ENCODE measurements at regions not wholly inside any gene's neighbourhood (a gene's known extent, or its start where the extent isn't known, plus 50 kb on each side); places are given as distances from the start of the nearest gene placed in this dataset.
"Not testable (repeated sequence)": the region's sequence is repeated elsewhere in the genome, so short reads cannot be mapped to it uniquely, and the experiment has no call there.

- FAIRE-seq (no peak), DNase-seq (ENCODE audit: extremely low spot score, insufficient read length, low read depth) (no peak)
These were observed 491.5 kb downstream of the NYAP2 start for GRCh38 chr2:225891013-225891412.

- FAIRE-seq (no peak), DNase-seq (ENCODE audit: extremely low spot score, insufficient read length, low read depth) (no peak)
These were observed 489.9 kb downstream of the NYAP2 start for GRCh38 chr2:225889452-225889851.

GRCh38 chr2:225867071-225867470 lies 467.6 kb downstream of the NYAP2 start:
- no peak for DNase-seq (ENCODE audit: extremely low spot score, insufficient read length, low read depth)
- FAIRE-seq: no peak

- FAIRE-seq (no peak), DNase-seq (ENCODE audit: extremely low spot score, insufficient read length, low read depth) (no peak)
These were observed 466.0 kb downstream of the NYAP2 start for GRCh38 chr2:225865468-225865867.

- DNase-seq (ENCODE audit: extremely low spot score, insufficient read length, low read depth): no peak
- FAIRE-seq: no peak
These were observed 464.9 kb downstream of the NYAP2 start for GRCh38 chr2:225864394-225864793.

GRCh38 chr2:225842939-225843338 lies 443.4 kb downstream of the NYAP2 start:
- FAIRE-seq: no peak
- DNase-seq (ENCODE audit: extremely low spot score, insufficient read length, low read depth): no peak

- DNase-seq (ENCODE audit: extremely low spot score, insufficient read length, low read depth) (no peak), FAIRE-seq (no peak)
These were observed 441.8 kb downstream of the NYAP2 start for GRCh38 chr2:225841314-225841713.

GRCh38 chr2:225837328-225837727 lies 437.8 kb downstream of the NYAP2 start:
- DNase-seq (ENCODE audit: extremely low spot score, insufficient read length, low read depth) (no peak), FAIRE-seq (no peak)

GRCh38 chr2:225824748-225825449 lies 425.4 kb downstream of the NYAP2 start:
- no peak for FAIRE-seq
- DNase-seq (ENCODE audit: extremely low spot score, insufficient read length, low read depth): no peak

GRCh38 chr2:225821351-225821750 lies 421.8 kb downstream of the NYAP2 start:
- DNase-seq (ENCODE audit: extremely low spot score, insufficient read length, low read depth) (no peak), FAIRE-seq (no peak)

GRCh38 chr2:225820826-225821225 lies 421.3 kb downstream of the NYAP2 start:
- FAIRE-seq: no peak
- DNase-seq (ENCODE audit: extremely low spot score, insufficient read length, low read depth): no peak

- DNase-seq (ENCODE audit: extremely low spot score, insufficient read length, low read depth) (no peak), FAIRE-seq (no peak)
These were observed 415.0 kb downstream of the NYAP2 start for GRCh38 chr2:225814554-225814953.

- FAIRE-seq (no peak), DNase-seq (ENCODE audit: extremely low spot score, insufficient read length, low read depth) (no peak)
These were observed 406.6 kb downstream of the NYAP2 start for GRCh38 chr2:225806105-225806504.

- FAIRE-seq; DNase-seq (ENCODE audit: extremely low spot score, insufficient read length, low read depth): not testable (repeated sequence)
These were observed 402.6 kb downstream of the NYAP2 start for GRCh38 chr2:225802076-225802475.

- DNase-seq (ENCODE audit: extremely low spot score, insufficient read length, low read depth) (no peak), FAIRE-seq (no peak)
These were observed 397.9 kb downstream of the NYAP2 start for GRCh38 chr2:225797394-225797793.

GRCh38 chr2:225794652-225795400 lies 395.3 kb downstream of the NYAP2 start:
- DNase-seq (ENCODE audit: extremely low spot score, insufficient read length, low read depth) (no peak), FAIRE-seq (no peak)

GRCh38 chr2:225793736-225794550 lies 394.4 kb downstream of the NYAP2 start:
- FAIRE-seq (no peak), DNase-seq (ENCODE audit: extremely low spot score, insufficient read length, low read depth) (no peak)

- FAIRE-seq: no peak
- DNase-seq (ENCODE audit: extremely low spot score, insufficient read length, low read depth): no peak
These were observed 389.1 kb downstream of the NYAP2 start for GRCh38 chr2:225788571-225789094.

GRCh38 chr2:225787497-225787896 lies 388.0 kb downstream of the NYAP2 start:
- no peak for DNase-seq (ENCODE audit: extremely low spot score, insufficient read length, low read depth)
- no peak for FAIRE-seq

GRCh38 chr2:225781991-225782390 lies 382.5 kb downstream of the NYAP2 start:
- no peak for DNase-seq (ENCODE audit: extremely low spot score, insufficient read length, low read depth)
- FAIRE-seq: no peak

- FAIRE-seq (no peak), DNase-seq (ENCODE audit: extremely low spot score, insufficient read length, low read depth) (no peak)
These were observed 381.6 kb downstream of the NYAP2 start for GRCh38 chr2:225781145-225781544.
